Testis (tissue), 2 donors: ENCODE measurements at regions not wholly inside any gene's neighbourhood (a gene's known extent, or its start where the extent isn't known, plus 50 kb on each side); places are given as distances from the start of the nearest gene placed in this dataset.

Experiments used
- DNase-seq: peaks from one replicate; pipeline ENCODE4 v3.0.0-alpha.2; 2019
- H3K27ac ChIP-seq, 2 donors: fragments of 200-600 bp; sonication (generic); one replicate each; pipeline ENCODE4 v1.5.1; 2019
- H3K27me3 ChIP-seq: fragments of 200-600 bp; sonication (generic); one replicate; pipeline ENCODE4 v1.5.1; 2019
- H3K36me3 ChIP-seq: fragments of 200-600 bp; sonication (generic); one replicate; pipeline ENCODE4 v1.5.1; 2017; ENCODE audit warnings: low read depth; ENCODE audit errors: missing control alignments
- H3K4me1 ChIP-seq: fragments of 200-600 bp; sonication (generic); one replicate; pipeline ENCODE4 v1.5.1; 2019
- H3K4me3 ChIP-seq, 2 donors: fragments of 200-600 bp; sonication (generic); one replicate each; pipeline ENCODE4 v1.5.1; 2017 to 2019
- H3K9me3 ChIP-seq: fragments of 200-600 bp; sonication (generic); one replicate; pipeline ENCODE4 v1.5.1; 2017
- POLR2A ChIP-seq: fragments of 450-650 bp; IDR thresholded peaks from one replicate; pipeline ENCODE4 v1.6.1; 2017; ENCODE audit warnings: antibody characterized with exemption, mild to moderate bottlenecking, moderate library complexity
- WGBS, 2 donors: methylation state at CpG; one replicate each; pipeline ENCODE4 v1.1.5; 2018; 5-methylcytosine and 5-hydroxymethylcytosine counted together
- intact Hi-C: fragments of 100-400 bp; cut with DNase I; formaldehyde crosslinking; loops from one replicate; pipeline ENCODE4 v1.15.1; 2023; ENCODE audit warnings: low total_unique reads
- TF ChIP-seq, protein P1 (sequence below), 3 experiments: fragments of 450-650 bp in 2 of 3; fragments of 200-600 bp in 1 of 3; sonication (generic) in 1 of 3; IDR thresholded peaks; one replicate each; pipeline ENCODE4 v1.5.1; 2016 to 2019; ENCODE audit warnings: antibody characterized with exemption in 3 of 3, mild to moderate bottlenecking in 2 of 3, moderate library complexity in 1 of 3

- Histone ChIP-seq H3K27me3 (no peaks in the 10 kb centered on the region), H3K4me1 (no peaks in the 10 kb centered on the region), H3K36me3 (no peaks in the 10 kb centered on the region), H3K9me3 (no peaks in the 10 kb centered on the region), H3K27ac (no peak overlapping the region), H3K4me3 (no peak overlapping the region)
- WGBS, 2 donors: 70 to 73% methylated on average over 2 of the region's 2 CpGs
- TF ChIP-seq, protein P1, sequence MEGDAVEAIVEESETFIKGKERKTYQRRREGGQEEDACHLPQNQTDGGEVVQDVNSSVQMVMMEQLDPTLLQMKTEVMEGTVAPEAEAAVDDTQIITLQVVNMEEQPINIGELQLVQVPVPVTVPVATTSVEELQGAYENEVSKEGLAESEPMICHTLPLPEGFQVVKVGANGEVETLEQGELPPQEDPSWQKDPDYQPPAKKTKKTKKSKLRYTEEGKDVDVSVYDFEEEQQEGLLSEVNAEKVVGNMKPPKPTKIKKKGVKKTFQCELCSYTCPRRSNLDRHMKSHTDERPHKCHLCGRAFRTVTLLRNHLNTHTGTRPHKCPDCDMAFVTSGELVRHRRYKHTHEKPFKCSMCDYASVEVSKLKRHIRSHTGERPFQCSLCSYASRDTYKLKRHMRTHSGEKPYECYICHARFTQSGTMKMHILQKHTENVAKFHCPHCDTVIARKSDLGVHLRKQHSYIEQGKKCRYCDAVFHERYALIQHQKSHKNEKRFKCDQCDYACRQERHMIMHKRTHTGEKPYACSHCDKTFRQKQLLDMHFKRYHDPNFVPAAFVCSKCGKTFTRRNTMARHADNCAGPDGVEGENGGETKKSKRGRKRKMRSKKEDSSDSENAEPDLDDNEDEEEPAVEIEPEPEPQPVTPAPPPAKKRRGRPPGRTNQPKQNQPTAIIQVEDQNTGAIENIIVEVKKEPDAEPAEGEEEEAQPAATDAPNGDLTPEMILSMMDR (IDR thresholded peaks at IDR 0.05): no peak
- TF ChIP-seq POLR2A: no peak
- intact Hi-C loops: no loop called here
- DNase-seq: no peak
Measured at GRCh38 chr18:54515149-54515548, 75.9 kb upstream of the DYNAP start.

- H3K27ac ChIP-seq: no peak overlapping the region
- no peak for DNase-seq
- H3K4me3 ChIP-seq: no peak overlapping the region
- TF ChIP-seq, protein P1 (IDR thresholded peaks at IDR 0.05): no peak
- no peak for TF ChIP-seq POLR2A
- no peaks in the 10 kb centered on the region for H3K9me3 ChIP-seq
- WGBS, 2 donors: 92 to 93% methylated on average over 5 of the region's 5 CpGs
- H3K27me3 ChIP-seq: no peaks in the 10 kb centered on the region
- H3K36me3 ChIP-seq: no peaks in the 10 kb centered on the region
- H3K4me1 ChIP-seq: no peaks in the 10 kb centered on the region
- intact Hi-C loops: no loop called here
Measured at GRCh38 chr18:54517521-54517920, 73.5 kb upstream of the DYNAP start.

DNA sequence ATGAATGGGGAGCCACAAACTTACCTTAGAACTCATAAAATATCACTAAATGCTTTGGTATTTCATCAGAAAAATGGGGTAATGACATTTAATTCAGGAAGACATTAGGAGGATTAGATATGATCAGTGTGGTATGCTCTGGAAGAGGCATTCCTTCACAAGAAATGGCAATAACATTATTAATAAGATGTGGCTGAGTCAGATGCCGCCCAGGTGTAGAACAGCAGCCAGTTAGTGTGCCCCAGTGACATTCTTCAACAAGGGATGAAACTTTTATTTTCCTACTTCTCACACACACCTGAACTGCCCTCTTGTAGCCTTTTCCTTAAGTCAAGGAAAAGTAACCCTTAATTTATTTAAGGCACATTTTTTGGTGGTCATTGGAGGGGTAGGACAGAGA, 69.2 kb upstream of the DYNAP start:
- DNase-seq: no peak
- Histone ChIP-seq H3K27me3 (no peaks in the 10 kb centered on the region), H3K27ac (no peak overlapping the region), H3K9me3 (no peaks in the 10 kb centered on the region), H3K4me3 (no peak overlapping the region), H3K4me1 (no peaks in the 10 kb centered on the region), H3K36me3 (no peaks in the 10 kb centered on the region)
- intact Hi-C loops: no loop called here
- 95 to 97% methylated on average over 1 of the region's 1 CpG for WGBS, 2 donors
- TF ChIP-seq POLR2A: no peak
- TF ChIP-seq, protein P1 (IDR thresholded peaks at IDR 0.05): no peak

- intact Hi-C loops: no loop called here
- no peak for DNase-seq
- Histone ChIP-seq H3K27ac (no peak overlapping the region), H3K4me1 (no peaks in the 10 kb centered on the region), H3K27me3 (no peaks in the 10 kb centered on the region), H3K36me3 (no peaks in the 10 kb centered on the region), H3K9me3 (no peaks in the 10 kb centered on the region), H3K4me3 (no peak overlapping the region)
- TF ChIP-seq, protein P1 (IDR thresholded peaks at IDR 0.05): no peak
- TF ChIP-seq POLR2A: no peak
- WGBS, 2 donors: 48 to 56% methylated on average over 1 of the region's 1 CpG
Measured at GRCh38 chr18:54528942-54529376, 62.1 kb upstream of the DYNAP start.

GRCh38 chr18:54529444-54529843, 61.6 kb upstream of the DYNAP start:
- no peaks in the 10 kb centered on the region for H3K9me3 ChIP-seq
- H3K27me3 ChIP-seq: no peaks in the 10 kb centered on the region
- H3K36me3 ChIP-seq: no peaks in the 10 kb centered on the region
- no peak overlapping the region for H3K4me3 ChIP-seq
- no peak for DNase-seq
- H3K4me1 ChIP-seq: no peaks in the 10 kb centered on the region
- TF ChIP-seq, protein P1 (IDR thresholded peaks at IDR 0.05): no peak
- no peak for TF ChIP-seq POLR2A
- H3K27ac ChIP-seq: no peak overlapping the region
- intact Hi-C loops: no loop called here
- 39 to 63% methylated on average over 2 of the region's 2 CpGs for WGBS, 2 donors
